Tibial artery (tissue), 4 donors: ENCODE measurements at regions not wholly inside any gene's neighbourhood (a gene's known extent, or its start where the extent isn't known, plus 50 kb on each side); places are given as distances from the start of the nearest gene placed in this dataset.

Source experiments
- DNase-seq, 2 donors: peaks; one replicate each; pipeline ENCODE4 v3.0.0-alpha.2; 2019
- H3K27ac ChIP-seq, 2 donors: fragments of 200-600 bp; sonication (generic) in 1 of 2; 1 replicate in 1 of 2; 2 replicates in 1 of 2; pipeline ENCODE4 v1.5.1; 2018 to 2019; ENCODE audit warnings: mild to moderate bottlenecking in 1 of 2
- H3K27me3 ChIP-seq, 2 donors: fragments of 200-600 bp; sonication (generic) in 1 of 2; one replicate each; pipeline versions ENCODE4 v1.5.1 to v1.6.0; 2016 to 2019
- H3K36me3 ChIP-seq, 3 donors: fragments of 200-600 bp; sonication (generic) in 2 of 3; one replicate each; pipeline ENCODE4 v1.5.1; 2016 to 2019; ENCODE audit warnings: mild to moderate bottlenecking in 2 of 3
- H3K4me1 ChIP-seq, 4 donors: fragments of 200-600 bp; sonication (generic) in 2 of 4; 1 replicate in 3 of 4; 2 replicates in 1 of 4; pipeline ENCODE4 v1.5.1; 2016 to 2019
- H3K4me3 ChIP-seq, 2 donors: fragments of 200-600 bp; sonication (generic) in 1 of 2; 1 replicate in 1 of 2; 2 replicates in 1 of 2; pipeline ENCODE4 v1.5.1; 2018 to 2019; ENCODE audit warnings: mild to moderate bottlenecking in 2 of 2
- H3K9me3 ChIP-seq, 3 donors: fragments of 200-600 bp; sonication (generic) in 1 of 3; one replicate each; pipeline ENCODE4 v1.5.1; 2016 to 2019
- CTCF ChIP-seq, 2 experiments: fragments of 200-600 bp in 1 of 2; fragments of 450-650 bp in 1 of 2; IDR thresholded peaks; one replicate each; pipeline ENCODE4 v1.5.1; 2017 to 2019; ENCODE audit warnings: antibody characterized with exemption in 2 of 2, mild to moderate bottlenecking in 1 of 2, moderate library complexity in 1 of 2
- intact Hi-C: fragments of 100-400 bp; cut with DNase I; formaldehyde crosslinking; loops from one replicate; pipeline ENCODE4 v1.15.0; 2023; ENCODE audit warnings: low total_unique reads

- Histone ChIP-seq H3K27me3 (no peaks in the 10 kb centered on the region), H3K4me1 (no peaks in the 10 kb centered on the region), H3K4me3 (no peak overlapping the region), H3K36me3 (no peaks in the 10 kb centered on the region), H3K9me3 (no peaks in the 10 kb centered on the region), H3K27ac (no peak overlapping the region)
- intact Hi-C loops, result no loop called here
- TF ChIP-seq CTCF (IDR thresholded peaks at IDR 0.05), result no peak
- no peak for DNase-seq
These were observed 168.1 kb downstream of the RBM26 start for GRCh38 chr13:79237981-79238380.

DNA sequence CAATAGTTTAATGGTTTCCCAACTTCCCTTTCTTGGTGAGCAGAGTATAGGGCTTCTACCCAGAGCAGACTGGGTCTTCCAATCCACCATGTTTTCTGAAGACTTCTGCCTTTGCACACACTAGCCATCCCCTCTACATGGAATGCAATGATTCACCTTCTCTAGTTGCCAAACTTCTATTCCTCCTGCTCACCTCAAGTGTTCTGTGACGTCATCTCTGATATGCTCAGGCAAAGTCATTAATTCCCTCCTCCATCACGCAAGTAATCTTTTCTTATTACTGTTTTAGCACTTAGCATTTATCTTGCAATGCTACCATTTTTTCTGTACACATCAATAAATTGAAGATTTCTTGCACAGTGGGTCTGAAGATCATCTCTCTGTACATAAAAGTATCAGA, 174.2 kb downstream of the RBM26 start:
- Histone ChIP-seq H3K4me1 (no peaks in the 10 kb centered on the region), H3K9me3 (no peaks in the 10 kb centered on the region), H3K27me3 (no peaks in the 10 kb centered on the region), H3K36me3 (no peaks in the 10 kb centered on the region), H3K27ac (no peak overlapping the region), H3K4me3 (no peak overlapping the region)
- intact Hi-C loops, result no loop called here
- DNase-seq, result no peak
- no peak for TF ChIP-seq CTCF (IDR thresholded peaks at IDR 0.05)

- no peaks in the 10 kb centered on the region for H3K9me3 ChIP-seq
- intact Hi-C loops, result no loop called here
- no peak for TF ChIP-seq CTCF (IDR thresholded peaks at IDR 0.05)
- no peaks in the 10 kb centered on the region for H3K36me3 ChIP-seq
- H3K4me3 ChIP-seq, result no peak overlapping the region
- DNase-seq, result no peak
- no peak overlapping the region for H3K27ac ChIP-seq
- no peaks in the 10 kb centered on the region for H3K4me1 ChIP-seq
- H3K27me3 ChIP-seq, result no peaks in the 10 kb centered on the region
These were observed 176.3 kb downstream of the RBM26 start for GRCh38 chr13:79229761-79230160.

DNA sequence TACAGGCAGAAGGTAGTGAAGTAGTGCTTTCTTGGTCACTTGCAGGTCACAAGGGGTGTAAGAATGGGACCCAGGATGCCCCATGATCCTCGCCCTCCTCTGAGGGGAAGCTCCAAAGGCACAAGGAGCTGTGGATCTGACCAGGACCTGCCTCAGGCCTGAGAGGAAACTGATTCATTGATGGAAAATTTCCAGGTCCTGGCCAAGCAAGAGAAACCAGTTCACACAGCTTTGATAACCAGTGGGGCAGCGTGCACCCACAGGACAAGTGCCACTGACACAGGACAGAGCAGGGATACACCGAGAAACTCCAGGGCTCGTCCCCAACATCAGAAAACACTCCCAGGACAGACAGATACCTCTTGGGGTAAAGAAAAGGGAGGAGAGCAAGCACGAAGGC, 177.1 kb downstream of the RBM26 start:
- H3K27ac ChIP-seq, result no peak overlapping the region
- no peaks in the 10 kb centered on the region for H3K9me3 ChIP-seq
- H3K4me1 ChIP-seq, result no peaks in the 10 kb centered on the region
- no peaks in the 10 kb centered on the region for H3K36me3 ChIP-seq
- no peak overlapping the region for H3K4me3 ChIP-seq
- no peak for TF ChIP-seq CTCF (IDR thresholded peaks at IDR 0.05)
- no peak for DNase-seq
- no peaks in the 10 kb centered on the region for H3K27me3 ChIP-seq
- intact Hi-C loops, result no loop called here

DNA sequence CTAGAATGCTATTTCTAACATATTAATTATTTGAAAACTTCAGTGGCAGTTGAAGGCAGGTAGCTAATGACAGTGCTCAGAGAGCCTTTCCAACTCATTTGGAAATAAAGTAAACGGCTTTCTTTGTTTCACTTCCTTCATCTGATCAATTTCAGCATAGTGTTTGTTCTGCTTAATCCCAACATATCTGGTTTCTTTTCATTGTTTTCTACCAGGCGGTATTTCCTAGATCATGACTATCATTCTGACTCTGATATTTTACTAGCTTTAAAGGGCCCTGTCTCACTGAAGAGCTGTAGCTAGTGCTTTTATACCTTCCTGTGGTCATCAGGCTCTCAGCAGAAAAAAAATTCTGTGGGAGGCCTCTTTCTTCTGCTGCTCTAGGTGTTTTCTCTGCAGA, 178.6 kb downstream of the RBM26 start:
- no peaks in the 10 kb centered on the region for H3K36me3 ChIP-seq
- H3K4me1 ChIP-seq, result no peaks in the 10 kb centered on the region
- no peaks in the 10 kb centered on the region for H3K9me3 ChIP-seq
- no peaks in the 10 kb centered on the region for H3K27me3 ChIP-seq
- H3K27ac ChIP-seq, result no peak overlapping the region
- intact Hi-C loops, result no loop called here
- DNase-seq, result no peak
- TF ChIP-seq CTCF (IDR thresholded peaks at IDR 0.05), result no peak
- H3K4me3 ChIP-seq, result no peak overlapping the region

DNA sequence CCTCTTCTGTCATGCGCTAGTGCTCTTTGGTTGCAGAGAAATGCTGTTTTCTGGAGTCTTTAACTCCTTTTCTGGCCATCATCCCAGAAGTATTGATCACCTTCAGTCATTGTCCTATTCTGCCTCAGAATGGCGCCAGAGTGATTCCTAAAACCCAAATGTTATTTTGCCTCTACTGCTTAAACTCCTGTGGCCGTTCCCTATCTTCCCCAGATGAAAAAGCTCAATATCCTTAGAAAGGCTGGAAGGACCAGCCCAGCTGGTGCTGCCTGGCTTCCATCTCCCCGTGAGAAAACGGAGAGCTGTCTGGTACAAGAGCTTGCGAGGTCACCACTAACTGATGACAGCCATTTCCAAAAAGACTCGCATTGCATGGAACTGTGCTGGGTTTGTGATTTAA, 179.1 kb downstream of the RBM26 start:
- DNase-seq, result no peak
- H3K27ac ChIP-seq, result no peak overlapping the region
- no peak for TF ChIP-seq CTCF (IDR thresholded peaks at IDR 0.05)
- H3K4me1 ChIP-seq, result no peaks in the 10 kb centered on the region
- intact Hi-C loops, result no loop called here
- no peaks in the 10 kb centered on the region for H3K9me3 ChIP-seq
- no peaks in the 10 kb centered on the region for H3K27me3 ChIP-seq
- H3K4me3 ChIP-seq, result no peak overlapping the region
- H3K36me3 ChIP-seq, result no peaks in the 10 kb centered on the region
